PFSK-1 (cell line): ENCODE measurements at regions not wholly inside any gene's neighbourhood (a gene's known extent, or its start where the extent isn't known, plus 50 kb on each side); places are given as distances from the start of the nearest gene placed in this dataset.

Experiments used
- REST ChIP-seq, 2 experiments: IDR thresholded peaks; 2 replicates each; pipeline versions ENCODE4 v1.6.1 to v1.8.0; 2011 to 2012; ENCODE audit warnings: low read depth in 2 of 2, low read length in 2 of 2, control low read depth in 1 of 2, inconsistent platforms in 1 of 2, mild to moderate bottlenecking in 1 of 2, moderate library complexity in 1 of 2; ENCODE audit not compliant: insufficient read depth in 1 of 2
- SIN3A ChIP-seq: IDR thresholded peaks from 2 replicates; pipeline ENCODE4 v1.6.1; 2012; ENCODE audit warnings: mild to moderate bottlenecking, low read length, moderate library complexity, borderline replicate concordance; ENCODE audit not compliant: insufficient read depth
- TAF1 ChIP-seq: IDR thresholded peaks from 2 replicates; pipeline ENCODE4 v1.6.1; 2012; ENCODE audit warnings: low read length, control low read depth, borderline replicate concordance; ENCODE audit not compliant: insufficient read depth

- TF ChIP-seq REST (IDR thresholded peaks at IDR 0.05; ENCODE audit: insufficient read depth in 1 of 2, low read depth in 2 of 2, low read length in 2 of 2): no peak
- no peak for TF ChIP-seq SIN3A
- no peak for TF ChIP-seq TAF1
Measured at GRCh38 chr1:229199261-229200243, 71.4 kb upstream of the RAB4A start.
